CD4-positive, alpha-beta memory T cell (primary cell): ENCODE measurements at regions not wholly inside any gene's neighbourhood (a gene's known extent, or its start where the extent isn't known, plus 50 kb on each side); places are given as distances from the start of the nearest gene placed in this dataset.
A peak's percentile ranks its signal among the peaks of the same experiment; 100 is the strongest.

Source experiments
- microRNA-seq: library from miRNA; unstranded; fragments of <30 nt; microRNA quantifications from one replicate; pipeline ENCODE4 v1.2.0, GENCODE V29; 2021; ENCODE audit warnings: borderline replicate concordance, borderline number of aligned reads, borderline microRNAs expressed, mixed read lengths

Small RNA genes lying in the stretch of these regions (microRNA-seq; reads per million reads assigned to microRNA genes)
- gene MIRLET7A1 (71.6 reads per million, percentile 64 among the genes with 10 or more reads in this experiment), gene MIRLET7D (2,108 reads per million, percentile 93 among the genes with 10 or more reads in this experiment), gene MIRLET7F1 (284 reads per million, percentile 78 among the genes with 10 or more reads in this experiment)
